ENCODE measurements at regions not wholly inside any gene's neighbourhood (a gene's known extent, or its start where the extent isn't known, plus 50 kb on each side); places are given as distances from the start of the nearest gene placed in this dataset.
"Not testable (repeated sequence)": the region's sequence is repeated elsewhere in the genome, so short reads cannot be mapped to it uniquely, and the experiment has no call there.

GRCh38 chr2:16389611-16390010 is 276.0 kb downstream of the CYRIA start:
- no peak for DNase-seq

GRCh38 chr2:16388199-16388830 is 277.3 kb downstream of the CYRIA start:
- not testable (repeated sequence) for DNase-seq

GRCh38 chr2:16387461-16387984 is 278.1 kb downstream of the CYRIA start:
- DNase-seq: no peak

GRCh38 chr2:16386431-16386830 is 279.2 kb downstream of the CYRIA start:
- DNase-seq: no peak

- no peak for DNase-seq
Measured at GRCh38 chr2:16386031-16386430, 279.6 kb downstream of the CYRIA start.

- DNase-seq: no peak
Measured at GRCh38 chr2:16385341-16385740, 280.3 kb downstream of the CYRIA start.

GRCh38 chr2:16383411-16383810 is 282.2 kb downstream of the CYRIA start:
- no peak for DNase-seq

- DNase-seq: no peak
Measured at GRCh38 chr2:16382451-16382850, 283.2 kb downstream of the CYRIA start.

- DNase-seq: no peak
Measured at GRCh38 chr2:16381511-16381910, 284.1 kb downstream of the CYRIA start.

GRCh38 chr2:16379901-16380300 is 285.7 kb downstream of the CYRIA start:
- DNase-seq: not testable (repeated sequence)

- DNase-seq: not testable (repeated sequence)
Measured at GRCh38 chr2:16379061-16379460, 286.6 kb downstream of the CYRIA start.

- no peak for DNase-seq
Measured at GRCh38 chr2:16378031-16378430, 287.6 kb downstream of the CYRIA start.

- DNase-seq: no peak
Measured at GRCh38 chr2:16375981-16376380, 289.7 kb downstream of the CYRIA start.

GRCh38 chr2:16375351-16375750 is 290.3 kb downstream of the CYRIA start:
- DNase-seq: no peak

- DNase-seq: no peak
Measured at GRCh38 chr2:16374671-16375070, 291.0 kb downstream of the CYRIA start.

GRCh38 chr2:16373341-16373740 is 292.3 kb downstream of the CYRIA start:
- no peak for DNase-seq

GRCh38 chr2:16371751-16372150 is 293.9 kb downstream of the CYRIA start:
- no peak for DNase-seq

- no peak for DNase-seq
Measured at GRCh38 chr2:16368951-16369350, 296.7 kb downstream of the CYRIA start.

- no peak for DNase-seq
Measured at GRCh38 chr2:16368328-16368727, 297.3 kb downstream of the CYRIA start.

- no peak for DNase-seq
Measured at GRCh38 chr2:16365366-16365765, 300.3 kb downstream of the CYRIA start.

GRCh38 chr2:16363581-16363980 is 302.1 kb downstream of the CYRIA start:
- DNase-seq: no peak

GRCh38 chr2:16362611-16363010 is 303.0 kb downstream of the CYRIA start:
- DNase-seq: no peak

GRCh38 chr2:16361261-16361995 is 304.2 kb downstream of the CYRIA start:
- DNase-seq: no peak

GRCh38 chr2:16359961-16360360 is 305.7 kb downstream of the CYRIA start:
- DNase-seq: no peak

GRCh38 chr2:16357188-16357587 is 308.4 kb downstream of the CYRIA start:
- no peak for DNase-seq
